Effector CD4-positive, alpha-beta T cell (primary cell): ENCODE measurements at regions not wholly inside any gene's neighbourhood (a gene's known extent, or its start where the extent isn't known, plus 50 kb on each side); places are given as distances from the start of the nearest gene placed in this dataset.

ENCODE experiments used
- DNase-seq: peaks from one replicate; pipeline ENCODE4 v3.0.0-alpha.2; 2020

- no peak for DNase-seq
Observed at GRCh38 chr2:19776941-19777514, 124.8 kb downstream of the TTC32 start.

DNA sequence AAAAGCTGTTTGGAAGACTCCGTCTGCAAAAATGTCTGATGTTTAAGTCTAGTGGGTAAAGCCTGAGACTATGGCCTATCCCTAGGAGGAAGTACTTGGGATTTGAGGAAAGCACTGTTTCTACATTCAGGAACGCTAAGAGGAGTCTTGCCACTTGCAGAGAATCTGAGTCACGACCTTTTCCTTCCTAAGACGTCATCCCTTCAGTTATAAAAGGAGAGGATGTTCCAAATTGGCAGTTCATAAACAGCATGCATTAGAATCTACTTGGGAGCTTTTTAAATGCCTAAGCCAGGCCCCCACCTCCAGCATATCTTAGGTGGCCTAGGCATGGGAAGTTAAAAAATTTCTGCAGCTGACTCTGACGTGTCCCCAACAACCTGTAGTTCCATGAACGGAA is 125.9 kb downstream of the TTC32 start:
- DNase-seq = no peak

GRCh38 chr2:19775315-19775714 is 126.5 kb downstream of the TTC32 start:
- DNase-seq = no peak

GRCh38 chr2:19774805-19775176 is 127.0 kb downstream of the TTC32 start:
- DNase-seq = no peak

GRCh38 chr2:19772981-19773380 is 128.8 kb downstream of the TTC32 start:
- no peak for DNase-seq

GRCh38 chr2:19769513-19769912 is 132.3 kb downstream of the TTC32 start:
- DNase-seq = no peak

- no peak for DNase-seq
Observed at GRCh38 chr2:19767899-19768298, 133.9 kb downstream of the TTC32 start.

GRCh38 chr2:19764998-19765397 is 136.8 kb downstream of the TTC32 start:
- no peak for DNase-seq

GRCh38 chr2:19763731-19764130 is 138.1 kb downstream of the TTC32 start:
- DNase-seq = no peak

GRCh38 chr2:19762959-19763605 is 138.7 kb downstream of the TTC32 start:
- no peak for DNase-seq

DNA sequence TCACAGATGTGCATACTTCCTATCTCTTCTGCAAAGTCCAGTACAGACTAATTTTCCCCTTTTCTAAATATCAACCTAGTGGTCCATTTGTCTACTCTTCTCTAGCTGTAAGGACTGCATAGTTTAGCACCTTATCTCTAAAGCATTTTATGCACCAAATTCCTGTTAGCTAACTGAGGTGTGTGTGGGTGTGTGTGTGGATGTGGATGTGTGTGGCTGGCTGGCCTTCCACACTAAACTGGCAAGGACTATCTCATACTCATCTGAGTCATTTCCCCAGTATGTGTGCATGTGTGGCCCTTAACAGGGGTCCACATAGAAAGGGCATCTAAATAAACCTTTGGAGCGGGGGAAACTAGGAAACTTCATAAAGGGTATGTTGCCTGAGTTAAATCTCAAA is 139.6 kb downstream of the TTC32 start:
- no peak for DNase-seq

GRCh38 chr2:19759880-19760279 is 141.9 kb downstream of the TTC32 start:
- no peak for DNase-seq

GRCh38 chr2:19758658-19759057 is 143.1 kb downstream of the TTC32 start:
- no peak for DNase-seq

GRCh38 chr2:19757586-19757985 is 144.2 kb downstream of the TTC32 start:
- DNase-seq = no peak

DNA sequence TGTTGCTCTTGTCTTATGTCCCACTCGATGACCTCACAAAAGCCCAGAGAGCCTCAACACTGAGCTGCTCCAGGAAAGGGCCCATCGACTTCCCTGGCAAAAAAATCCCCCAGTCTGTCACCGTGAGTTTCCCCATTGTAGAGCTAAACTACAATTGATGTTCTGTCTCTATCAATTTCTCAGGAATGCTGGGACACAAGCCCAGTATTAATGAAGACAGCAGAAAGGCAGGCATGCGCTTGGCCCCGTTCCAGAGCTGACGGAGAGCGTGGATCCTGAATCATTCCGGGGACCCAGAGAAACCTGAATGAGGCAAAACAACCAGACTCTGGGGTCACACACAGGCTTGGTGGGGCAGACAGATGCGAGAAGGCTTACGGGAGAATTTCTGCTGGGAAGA is 146.9 kb downstream of the TTC32 start:
- no peak for DNase-seq

DNA sequence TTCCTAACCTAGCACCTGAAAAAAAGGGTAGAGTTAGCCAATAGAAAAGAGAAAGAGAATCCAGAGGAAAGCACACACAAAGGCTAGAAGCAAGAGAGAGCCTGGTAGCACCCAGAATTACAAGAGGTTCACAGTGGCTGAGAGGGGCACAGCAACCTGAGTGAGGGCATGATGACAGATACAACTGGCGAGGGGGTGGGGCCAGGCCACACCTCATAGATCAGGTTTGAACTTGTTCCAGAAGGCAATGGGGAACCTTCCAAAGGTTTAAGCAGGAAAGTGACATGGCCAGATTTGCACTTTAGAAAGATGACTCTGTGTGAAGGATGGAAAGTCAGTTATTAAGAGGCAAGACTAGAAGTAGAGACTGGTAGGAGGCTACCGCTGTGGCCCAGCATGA is 148.0 kb downstream of the TTC32 start:
- DNase-seq = no peak

- DNase-seq = no peak
Observed at GRCh38 chr2:19753314-19753713, 148.5 kb downstream of the TTC32 start.

- no peak for DNase-seq
Observed at GRCh38 chr2:19752500-19752899, 149.3 kb downstream of the TTC32 start.

DNA sequence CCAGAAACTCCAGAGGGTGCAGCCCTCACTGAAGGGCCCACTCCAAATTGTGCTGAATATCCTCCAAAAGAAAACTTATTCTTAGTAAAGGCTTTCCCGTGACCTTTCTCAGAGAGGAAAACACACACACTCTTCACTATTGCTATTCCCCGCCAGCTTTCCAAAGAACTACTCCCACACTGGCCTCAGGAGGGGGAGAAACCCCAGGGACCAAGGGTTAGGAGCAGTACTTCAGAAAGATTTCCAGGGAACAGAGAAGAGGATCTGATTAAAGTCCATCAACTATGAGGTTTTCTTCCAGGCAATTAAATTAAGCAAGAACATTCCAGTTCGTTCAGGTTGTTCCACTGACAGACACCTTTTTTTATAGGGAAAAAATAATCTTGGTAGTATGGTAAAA is 150.2 kb downstream of the TTC32 start:
- no peak for DNase-seq

DNA sequence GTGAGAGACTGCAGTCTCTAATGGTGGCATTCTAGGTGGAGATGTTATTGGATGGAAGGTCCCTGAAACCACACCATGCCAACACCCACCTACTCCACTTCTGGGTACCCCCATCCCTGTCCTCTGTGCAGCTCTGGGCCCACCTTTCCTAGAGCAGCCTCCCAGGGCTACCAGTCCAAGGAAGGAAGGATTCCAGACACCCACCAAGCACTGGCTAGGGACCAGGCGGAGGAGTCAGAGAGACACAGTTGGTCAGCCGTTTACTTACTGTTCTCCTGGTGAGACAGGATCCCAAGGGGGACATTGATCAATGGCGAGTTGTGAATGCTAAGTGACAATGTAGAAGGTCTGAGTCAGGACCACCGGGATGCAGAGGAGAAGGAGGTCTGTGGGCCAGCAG is 151.6 kb downstream of the TTC32 start:
- DNase-seq = no peak

DNA sequence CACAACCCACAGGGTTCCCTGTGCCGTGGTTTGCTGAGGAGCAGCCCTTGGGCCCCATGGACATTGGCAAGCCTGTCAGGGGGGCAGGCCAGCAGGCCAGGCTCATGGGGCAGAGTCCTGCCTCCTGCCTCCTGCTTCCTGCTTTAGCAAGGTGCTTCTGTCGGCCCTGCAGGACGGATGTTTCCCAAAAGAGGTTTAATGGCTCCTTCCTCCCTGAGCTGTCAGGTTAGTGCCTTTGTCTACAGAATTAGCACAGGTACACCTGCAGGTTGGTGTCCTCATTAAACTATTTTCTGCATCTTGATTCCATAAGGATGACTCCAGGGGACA is 152.3 kb downstream of the TTC32 start:
- DNase-seq = no peak

GRCh38 chr2:19748711-19749506 is 152.9 kb downstream of the TTC32 start:
- DNase-seq = no peak

GRCh38 chr2:19748073-19748375 is 153.8 kb downstream of the TTC32 start:
- no peak for DNase-seq

DNA sequence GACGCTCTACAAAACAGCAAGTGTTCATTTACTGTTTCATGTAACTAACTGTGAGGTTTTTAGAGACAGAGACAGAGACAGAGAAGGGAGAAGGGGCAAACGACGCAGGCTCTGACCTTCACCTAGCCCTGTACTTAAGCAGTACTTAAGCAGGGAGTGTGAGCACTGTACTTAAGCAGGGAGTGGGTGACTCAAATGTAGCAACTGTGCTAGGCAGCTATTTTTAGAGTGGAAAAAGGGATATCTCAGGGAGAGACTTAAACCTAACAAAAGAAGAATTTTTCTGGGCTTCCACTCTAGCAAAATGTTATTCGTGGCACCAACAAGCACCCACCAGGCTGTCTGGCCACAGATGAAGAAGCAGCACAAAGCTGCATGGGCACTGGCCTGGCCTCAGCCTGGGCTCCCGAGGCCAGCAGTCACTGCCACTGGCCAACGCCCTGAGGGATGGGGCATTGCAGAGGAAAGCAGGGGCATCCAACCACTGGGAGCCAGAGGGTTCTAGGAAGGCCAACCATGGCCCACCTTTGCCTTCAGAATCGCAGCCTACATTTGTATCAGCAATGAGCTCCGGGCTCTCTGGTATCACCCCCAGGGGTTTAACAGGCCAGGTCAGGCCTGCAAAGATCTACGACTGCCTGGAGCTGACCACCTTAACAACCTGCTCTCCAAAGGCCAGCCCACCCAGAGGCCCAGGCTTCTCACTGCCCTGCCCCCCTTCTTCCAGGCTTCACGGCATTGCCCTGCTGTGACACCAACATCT is 154.3 kb downstream of the TTC32 start:
- no peak for DNase-seq
